ENCODE measurements at regions not wholly inside any gene's neighbourhood (a gene's known extent, or its start where the extent isn't known, plus 50 kb on each side); places are given as distances from the start of the nearest gene placed in this dataset.

GRCh38 chr2:103165836-103166235 lies 404.0 kb downstream of the TMEM182 start (continued):
- no peak for TF ChIP-seq CHD7 (IDR thresholded peaks at IDR 0.05; ENCODE audit: insufficient replicate concordance, low read length)
- no peak for TF ChIP-seq BCL11A (IDR thresholded peaks at IDR 0.05; ENCODE audit: low read depth in 2 of 2, low read length in 2 of 2)
- TF ChIP-seq SP1 (IDR thresholded peaks at IDR 0.05; ENCODE audit: low read depth, low read length), result no peak
- TF ChIP-seq ZNF274 (IDR thresholded peaks at IDR 0.05; ENCODE audit: borderline replicate concordance, extremely low read depth, low read length), result no peak
